ENCODE measurements at regions not wholly inside any gene's neighbourhood (a gene's known extent, or its start where the extent isn't known, plus 50 kb on each side); places are given as distances from the start of the nearest gene placed in this dataset.

DNA sequence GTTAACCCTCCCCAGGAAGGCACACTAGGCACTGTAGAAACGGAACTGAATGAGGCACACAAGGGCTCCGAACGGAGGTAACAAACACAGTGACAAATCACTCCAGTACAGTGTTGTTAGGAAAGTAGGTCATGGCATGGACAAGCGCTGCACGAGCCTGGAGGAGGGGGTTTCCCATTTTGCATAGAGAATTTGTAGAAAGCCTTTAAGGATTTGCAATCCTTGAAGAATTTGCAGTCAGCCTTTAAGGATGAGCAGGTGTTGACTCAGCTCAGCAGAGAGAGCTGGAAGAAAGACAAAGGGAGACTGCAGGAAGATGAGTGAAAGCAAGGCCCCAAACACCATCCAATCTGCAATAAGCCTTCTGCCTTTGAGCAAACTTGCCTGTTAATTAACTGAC, 51.1 kb upstream of the PPP1R3C start:
- H3K4me2 ChIP-seq (ENCODE audit: insufficient read depth, low read length), result peak overlapping the region; percentile 60
- TF ChIP-seq, protein P1, sequence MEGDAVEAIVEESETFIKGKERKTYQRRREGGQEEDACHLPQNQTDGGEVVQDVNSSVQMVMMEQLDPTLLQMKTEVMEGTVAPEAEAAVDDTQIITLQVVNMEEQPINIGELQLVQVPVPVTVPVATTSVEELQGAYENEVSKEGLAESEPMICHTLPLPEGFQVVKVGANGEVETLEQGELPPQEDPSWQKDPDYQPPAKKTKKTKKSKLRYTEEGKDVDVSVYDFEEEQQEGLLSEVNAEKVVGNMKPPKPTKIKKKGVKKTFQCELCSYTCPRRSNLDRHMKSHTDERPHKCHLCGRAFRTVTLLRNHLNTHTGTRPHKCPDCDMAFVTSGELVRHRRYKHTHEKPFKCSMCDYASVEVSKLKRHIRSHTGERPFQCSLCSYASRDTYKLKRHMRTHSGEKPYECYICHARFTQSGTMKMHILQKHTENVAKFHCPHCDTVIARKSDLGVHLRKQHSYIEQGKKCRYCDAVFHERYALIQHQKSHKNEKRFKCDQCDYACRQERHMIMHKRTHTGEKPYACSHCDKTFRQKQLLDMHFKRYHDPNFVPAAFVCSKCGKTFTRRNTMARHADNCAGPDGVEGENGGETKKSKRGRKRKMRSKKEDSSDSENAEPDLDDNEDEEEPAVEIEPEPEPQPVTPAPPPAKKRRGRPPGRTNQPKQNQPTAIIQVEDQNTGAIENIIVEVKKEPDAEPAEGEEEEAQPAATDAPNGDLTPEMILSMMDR (IDR thresholded peaks at IDR 0.05; ENCODE audit: extremely low read depth, low read depth, low read length), result no peak

GRCh38 chr10:91682912-91683311, 50.0 kb upstream of the PPP1R3C start:
- Histone ChIP-seq H3K4me3 (ENCODE audit: insufficient read depth, low read length) (no peak overlapping the region), H2AFZ (ENCODE audit: low read length) (no peak overlapping the region), H3K4me2 (ENCODE audit: insufficient read depth, low read length) (no peak overlapping the region), H3K36me3 (ENCODE audit: insufficient read depth, low read length) (no peaks in the 10 kb centered on the region), H3K9me3 (ENCODE audit: low read depth, low read length) (no peaks in the 10 kb centered on the region), H3K79me2 (ENCODE audit: insufficient read depth, low read length) (no peaks in the 10 kb centered on the region), H4K20me1 (ENCODE audit: insufficient read depth, low read length) (no peaks in the 10 kb centered on the region), H3K27me3 (ENCODE audit: insufficient read depth, low read length) (no peaks in the 10 kb centered on the region), H3K4me1 (ENCODE audit: insufficient read depth, low read length) (peaks cover 25% of the 10 kb centered on the region), H3K27ac (ENCODE audit: low read depth, low read length) (no peak overlapping the region)
- TF ChIP-seq, protein P1 (IDR thresholded peaks at IDR 0.05; ENCODE audit: extremely low read depth, low read depth, low read length), result no peak
- peak; percentile 56 for DNase-seq (ENCODE audit: insufficient read length, low spot score, missing footprints)

More for the DNA sequence above, 51.1 kb upstream of the PPP1R3C start:
- peak; percentile 91 for DNase-seq (ENCODE audit: insufficient read length, low spot score, missing footprints)
- Histone ChIP-seq H3K27ac (ENCODE audit: low read depth, low read length) (no peak overlapping the region), H3K9me3 (ENCODE audit: low read depth, low read length) (no peaks in the 10 kb centered on the region), H3K79me2 (ENCODE audit: insufficient read depth, low read length) (no peaks in the 10 kb centered on the region), H3K27me3 (ENCODE audit: insufficient read depth, low read length) (no peaks in the 10 kb centered on the region), H3K4me3 (ENCODE audit: insufficient read depth, low read length) (peak overlapping the region; percentile 19), H3K4me1 (ENCODE audit: insufficient read depth, low read length) (peaks cover 25% of the 10 kb centered on the region), H4K20me1 (ENCODE audit: insufficient read depth, low read length) (no peaks in the 10 kb centered on the region), H3K36me3 (ENCODE audit: insufficient read depth, low read length) (no peaks in the 10 kb centered on the region), H2AFZ (ENCODE audit: low read length) (peak overlapping the region; percentile 40)

Data from osteoblast (primary cell).